ENCODE measurements at regions not wholly inside any gene's neighbourhood (a gene's known extent, or its start where the extent isn't known, plus 50 kb on each side); places are given as distances from the start of the nearest gene placed in this dataset.
"Not testable (repeated sequence)": the region's sequence is repeated elsewhere in the genome, so short reads cannot be mapped to it uniquely, and the experiment has no call there.

DNA sequence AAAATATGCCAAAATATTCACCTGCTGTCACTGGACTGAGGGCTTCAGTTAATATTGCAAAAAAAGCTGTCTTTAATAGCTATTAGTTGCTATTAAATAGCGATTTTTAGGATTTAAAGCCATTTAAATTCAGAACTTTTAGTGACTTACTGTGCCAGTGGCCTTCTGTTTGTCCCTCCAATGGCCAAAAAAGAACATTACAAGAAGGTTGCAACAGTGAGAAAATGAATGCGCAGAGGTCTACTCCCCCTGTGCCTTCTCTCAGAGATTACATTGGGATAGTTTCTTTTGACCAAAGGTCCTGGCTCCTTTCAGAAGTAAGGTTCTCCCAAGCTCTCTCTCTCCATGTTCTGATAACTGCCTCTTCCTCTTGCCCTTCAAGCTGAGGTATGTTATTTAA lies 930.3 kb upstream of the ARRDC3 start:
- Mint-ChIP-seq H3K9me3 (no peaks in the 10 kb centered on the region), H3K4me3 (no peak overlapping the region)
- intact Hi-C loops (cut with micrococcal nuclease) = no loop called here

DNA sequence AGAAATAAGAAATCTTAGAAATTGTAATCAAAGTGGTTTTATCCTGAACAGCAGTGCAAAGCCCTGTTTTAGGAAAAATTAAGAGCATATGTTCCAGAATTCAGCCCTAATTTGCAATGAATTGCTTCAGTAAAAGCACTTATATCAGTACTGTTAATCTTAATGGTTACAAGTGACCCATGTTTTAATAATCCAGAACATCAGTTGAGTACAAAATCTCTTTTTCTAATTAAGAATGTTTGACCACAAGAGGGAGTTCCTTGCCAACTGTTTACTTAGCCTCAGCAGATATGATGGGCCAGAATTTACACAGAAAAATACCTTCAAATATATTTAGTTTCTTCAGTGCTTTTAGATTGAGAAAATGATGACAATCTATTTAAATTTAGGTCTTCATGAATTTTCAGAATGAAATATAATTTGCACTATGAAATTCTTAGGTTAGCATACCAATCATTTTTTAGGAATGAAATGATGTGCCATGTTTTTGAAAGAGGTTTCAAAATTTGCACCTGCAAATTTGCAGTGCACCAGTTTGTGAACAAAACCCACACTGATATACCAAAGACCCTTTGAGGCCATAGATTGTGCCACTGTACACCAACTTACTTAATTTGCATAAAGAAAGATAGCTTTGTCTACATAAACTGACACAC lies 926.3 kb upstream of the ARRDC3 start:
- Mint-ChIP-seq H3K9me3 (no peaks in the 10 kb centered on the region), H3K27ac (no peak overlapping the region), H3K4me3 (no peak overlapping the region), H3K4me1 (no peaks in the 10 kb centered on the region), H3K36me3 (ENCODE audit: low read depth) (no peaks in the 10 kb centered on the region), H3K27me3 (no peaks in the 10 kb centered on the region)
- DNase-seq = no peak
- intact Hi-C loops (cut with micrococcal nuclease) = no loop called here

More for the DNA sequence above, 930.3 kb upstream of the ARRDC3 start:
- H3K36me3 Mint-ChIP-seq (ENCODE audit: low read depth) = no peaks in the 10 kb centered on the region
- H3K27ac Mint-ChIP-seq = no peak overlapping the region
- H3K4me1 Mint-ChIP-seq = no peaks in the 10 kb centered on the region
- no peak for DNase-seq
- H3K27me3 Mint-ChIP-seq = no peaks in the 10 kb centered on the region

DNA sequence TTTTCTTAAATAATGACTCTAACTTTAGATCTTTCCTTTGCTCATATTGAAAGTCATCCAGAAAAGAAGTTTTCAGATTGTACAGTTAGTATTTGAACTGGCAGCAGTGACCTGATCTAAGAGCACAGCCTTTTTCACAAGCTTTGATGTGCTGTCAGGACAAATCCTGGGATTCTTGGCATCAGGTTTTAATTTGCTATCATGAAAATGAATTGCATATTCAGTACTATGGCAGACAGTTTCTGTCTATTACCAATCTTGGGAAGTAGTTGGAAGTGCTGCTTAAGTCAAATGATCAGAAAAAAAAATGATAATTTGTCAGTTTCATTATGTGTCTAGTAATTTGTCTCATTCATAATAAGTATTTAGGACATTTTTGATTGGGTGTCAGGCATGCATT lies 925.6 kb upstream of the ARRDC3 start:
- no peaks in the 10 kb centered on the region for H3K4me1 Mint-ChIP-seq
- H3K27ac Mint-ChIP-seq = no peak overlapping the region
- no peaks in the 10 kb centered on the region for H3K36me3 Mint-ChIP-seq (ENCODE audit: low read depth)
- H3K9me3 Mint-ChIP-seq = no peaks in the 10 kb centered on the region
- H3K4me3 Mint-ChIP-seq = no peak overlapping the region
- intact Hi-C loops (cut with micrococcal nuclease) = no loop called here
- no peak for DNase-seq
- no peaks in the 10 kb centered on the region for H3K27me3 Mint-ChIP-seq

DNA sequence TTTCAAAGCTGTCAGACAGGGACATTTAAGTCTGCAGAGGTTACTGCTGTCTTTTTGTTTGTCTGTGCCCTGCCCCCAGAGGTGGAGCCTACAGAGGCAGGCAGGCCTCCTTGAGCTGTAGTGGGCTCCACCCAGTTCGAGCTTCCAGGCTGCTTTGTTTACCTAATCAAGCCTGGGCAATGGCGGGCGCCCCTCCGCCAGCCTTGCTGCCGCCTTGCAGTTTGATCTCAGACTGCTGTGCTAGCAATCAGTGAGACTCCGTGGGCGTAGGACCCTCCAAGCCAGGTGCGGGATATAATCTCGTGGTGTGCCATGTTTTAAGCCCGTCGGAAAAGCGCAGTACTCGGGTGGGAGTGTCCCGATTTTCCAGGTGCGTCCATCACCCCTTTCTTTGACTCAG lies 919.2 kb upstream of the ARRDC3 start:
- H3K27ac Mint-ChIP-seq; H3K4me3 Mint-ChIP-seq; DNase-seq; H3K27me3 Mint-ChIP-seq; H3K36me3 Mint-ChIP-seq (ENCODE audit: low read depth); H3K4me1 Mint-ChIP-seq; intact Hi-C loops (cut with micrococcal nuclease); H3K9me3 Mint-ChIP-seq: not testable (repeated sequence)

DNA sequence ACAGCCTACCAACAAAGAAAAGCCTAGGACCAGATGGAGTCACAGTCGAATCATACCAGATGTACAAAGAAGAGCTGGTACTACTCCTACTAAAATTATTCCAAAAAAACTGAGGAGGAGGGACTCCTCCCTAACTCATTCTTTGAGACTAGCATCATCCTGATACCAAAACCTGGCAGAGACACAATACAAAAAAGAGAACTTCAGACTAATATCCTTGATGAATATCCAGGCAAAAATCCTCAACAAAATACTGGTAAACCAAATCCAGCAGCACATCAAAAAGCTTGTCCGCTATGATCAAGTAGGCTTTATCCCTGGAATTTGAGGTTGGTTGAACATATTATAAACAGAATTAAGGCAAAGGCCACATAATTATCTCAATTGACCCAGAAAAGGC lies 900.4 kb upstream of the ARRDC3 start:
- H3K27me3 Mint-ChIP-seq = no peaks in the 10 kb centered on the region
- H3K4me1 Mint-ChIP-seq = no peaks in the 10 kb centered on the region
- DNase-seq = no peak
- intact Hi-C loops (cut with micrococcal nuclease) = no loop called here
- H3K36me3 Mint-ChIP-seq (ENCODE audit: low read depth) = no peaks in the 10 kb centered on the region
- no peak overlapping the region for H3K4me3 Mint-ChIP-seq
- H3K9me3 Mint-ChIP-seq = peaks cover 16% of the 10 kb centered on the region
- H3K27ac Mint-ChIP-seq = no peak overlapping the region

DNA sequence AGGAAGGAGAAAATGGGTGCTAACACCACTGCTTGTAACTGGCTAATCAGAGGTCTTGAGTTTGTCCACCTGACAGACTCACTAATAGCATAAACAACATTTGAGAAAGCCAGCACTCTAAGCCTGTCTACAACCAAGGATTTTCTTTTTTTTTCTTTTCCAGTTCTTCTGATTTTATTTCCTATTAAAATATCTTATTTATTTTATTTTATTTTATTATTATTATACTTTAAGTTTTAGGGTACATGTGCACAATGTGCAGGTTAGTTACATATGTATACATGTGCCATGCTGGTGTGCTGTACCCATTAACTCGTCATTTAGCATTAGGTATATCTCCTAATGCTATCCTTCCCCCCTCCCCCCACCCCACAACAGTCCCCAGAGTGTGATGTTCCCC lies 888.6 kb upstream of the ARRDC3 start:
- intact Hi-C loops (cut with micrococcal nuclease); H3K27ac Mint-ChIP-seq; H3K4me3 Mint-ChIP-seq; H3K4me1 Mint-ChIP-seq; H3K9me3 Mint-ChIP-seq; DNase-seq; H3K27me3 Mint-ChIP-seq; H3K36me3 Mint-ChIP-seq (ENCODE audit: low read depth): not testable (repeated sequence)

DNA sequence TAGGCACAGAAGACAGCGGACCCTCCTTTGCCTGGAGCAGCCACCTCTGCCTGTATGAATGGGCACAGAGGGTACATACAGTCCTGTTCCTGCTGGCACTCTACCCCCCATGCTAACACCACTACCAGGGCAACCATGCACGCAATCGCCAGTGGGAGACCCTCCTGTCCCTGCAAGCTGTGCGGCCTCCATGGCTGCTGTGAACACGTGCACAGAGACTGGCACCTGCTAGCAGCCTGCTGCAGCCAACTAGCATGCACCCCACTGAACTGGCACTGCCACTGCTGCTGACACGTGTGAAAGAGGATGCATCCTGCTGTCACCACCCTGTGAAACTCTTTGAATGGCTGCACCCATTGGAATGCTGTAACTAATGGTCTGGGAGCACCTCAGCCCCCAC lies 885.2 kb upstream of the ARRDC3 start:
- Mint-ChIP-seq H3K4me1 (no peaks in the 10 kb centered on the region), H3K4me3 (no peak overlapping the region), H3K27me3 (no peaks in the 10 kb centered on the region), H3K27ac (no peak overlapping the region), H3K36me3 (ENCODE audit: low read depth) (no peaks in the 10 kb centered on the region), H3K9me3 (no peaks in the 10 kb centered on the region)
- no peak for DNase-seq
- intact Hi-C loops (cut with micrococcal nuclease) = no loop called here

DNA sequence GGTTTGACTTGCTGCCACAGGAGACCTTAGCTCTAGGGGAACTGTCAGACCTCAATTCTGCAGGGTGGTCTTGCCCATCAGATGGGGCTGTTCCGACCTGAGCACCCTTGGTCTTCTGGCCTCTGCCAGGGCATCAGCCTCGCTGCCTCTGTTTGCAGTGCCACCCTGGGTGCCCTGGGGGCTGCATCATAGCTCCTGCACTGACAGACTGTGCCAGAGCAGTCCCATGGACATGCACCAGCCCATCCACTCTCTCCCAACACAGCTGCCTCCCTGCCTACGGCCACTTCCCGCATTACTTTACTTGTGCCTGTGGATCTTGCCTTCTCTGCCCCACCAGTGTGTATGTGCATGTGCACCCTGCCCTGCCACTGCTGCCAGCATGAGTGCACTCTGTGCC lies 884.7 kb upstream of the ARRDC3 start:
- no peak overlapping the region for H3K27ac Mint-ChIP-seq
- intact Hi-C loops (cut with micrococcal nuclease) = no loop called here
- no peaks in the 10 kb centered on the region for H3K36me3 Mint-ChIP-seq (ENCODE audit: low read depth)

DNA sequence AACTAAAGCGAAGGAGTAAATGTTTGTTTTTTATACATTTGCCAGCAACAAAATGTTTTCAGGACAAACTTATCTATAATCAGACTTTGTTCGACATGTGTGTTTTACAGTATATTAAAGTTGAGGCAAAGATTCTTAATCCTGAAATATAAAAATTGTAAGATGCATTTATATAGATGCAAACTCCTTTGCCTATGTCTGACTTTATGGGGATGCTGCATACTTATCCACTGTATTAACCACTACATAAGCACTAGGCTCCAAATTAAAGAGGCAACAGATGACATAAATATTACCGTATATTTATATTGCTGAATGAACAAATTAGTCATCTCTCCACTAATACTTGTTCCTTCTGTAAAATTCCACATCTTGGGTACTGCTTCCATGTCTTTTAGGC lies 882.7 kb upstream of the ARRDC3 start:
- Mint-ChIP-seq H3K9me3 (no peaks in the 10 kb centered on the region), H3K27ac (no peak overlapping the region), H3K4me3 (no peak overlapping the region), H3K27me3 (no peaks in the 10 kb centered on the region), H3K4me1 (no peaks in the 10 kb centered on the region), H3K36me3 (ENCODE audit: low read depth) (no peaks in the 10 kb centered on the region)
- intact Hi-C loops (cut with micrococcal nuclease) = no loop called here
- no peak for DNase-seq

More for the DNA sequence above, 884.7 kb upstream of the ARRDC3 start:
- no peaks in the 10 kb centered on the region for H3K27me3 Mint-ChIP-seq
- no peak overlapping the region for H3K4me3 Mint-ChIP-seq
- H3K4me1 Mint-ChIP-seq = no peaks in the 10 kb centered on the region
- no peaks in the 10 kb centered on the region for H3K9me3 Mint-ChIP-seq
- DNase-seq = no peak

DNA sequence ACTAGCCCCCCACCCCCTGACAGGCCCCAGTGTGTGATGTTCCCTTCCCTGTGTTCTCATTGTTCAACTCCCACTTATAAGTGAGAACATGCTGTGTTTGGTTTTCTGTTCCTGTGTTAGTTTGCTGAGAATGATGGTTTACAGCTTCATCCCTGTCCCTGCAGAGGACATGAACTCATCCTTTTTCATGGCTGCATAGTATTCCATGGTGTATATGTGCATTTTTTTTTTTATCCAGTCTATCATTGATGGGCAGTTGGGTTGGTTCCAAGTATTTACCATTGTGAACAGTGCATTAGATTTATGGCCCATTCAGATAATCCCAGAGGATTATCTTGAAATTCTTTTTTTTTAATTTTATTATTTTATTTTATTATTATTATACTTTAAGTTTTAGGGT lies 872.5 kb upstream of the ARRDC3 start:
- H3K4me1 Mint-ChIP-seq; H3K27me3 Mint-ChIP-seq; H3K4me3 Mint-ChIP-seq; H3K9me3 Mint-ChIP-seq; H3K27ac Mint-ChIP-seq; intact Hi-C loops (cut with micrococcal nuclease); H3K36me3 Mint-ChIP-seq (ENCODE audit: low read depth); DNase-seq: not testable (repeated sequence)

DNA sequence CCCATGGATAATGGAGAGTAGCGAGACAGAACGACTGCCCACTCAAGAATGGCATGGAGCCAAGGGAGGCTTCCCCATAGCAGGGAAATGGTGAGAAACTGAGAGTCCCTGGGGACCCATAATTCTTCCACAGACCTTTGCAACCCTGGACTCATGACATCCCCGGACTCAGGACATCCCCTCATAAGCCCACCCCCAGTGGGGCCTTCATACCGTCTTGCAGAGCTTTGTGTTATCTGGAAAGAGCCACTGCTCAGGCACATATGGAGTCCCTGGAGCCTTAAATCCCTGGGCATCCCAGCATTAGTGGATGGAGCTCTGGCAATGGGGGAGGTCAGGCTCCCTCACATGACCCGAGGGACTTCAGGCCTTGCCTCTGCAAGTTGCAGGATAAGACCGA lies 865.4 kb upstream of the ARRDC3 start:
- DNase-seq = no peak
- Mint-ChIP-seq H3K27ac (no peak overlapping the region), H3K9me3 (peaks cover 9% of the 10 kb centered on the region), H3K4me3 (no peak overlapping the region), H3K36me3 (ENCODE audit: low read depth) (no peaks in the 10 kb centered on the region), H3K27me3 (no peaks in the 10 kb centered on the region), H3K4me1 (no peaks in the 10 kb centered on the region)
- intact Hi-C loops (cut with micrococcal nuclease) = no loop called here

DNA sequence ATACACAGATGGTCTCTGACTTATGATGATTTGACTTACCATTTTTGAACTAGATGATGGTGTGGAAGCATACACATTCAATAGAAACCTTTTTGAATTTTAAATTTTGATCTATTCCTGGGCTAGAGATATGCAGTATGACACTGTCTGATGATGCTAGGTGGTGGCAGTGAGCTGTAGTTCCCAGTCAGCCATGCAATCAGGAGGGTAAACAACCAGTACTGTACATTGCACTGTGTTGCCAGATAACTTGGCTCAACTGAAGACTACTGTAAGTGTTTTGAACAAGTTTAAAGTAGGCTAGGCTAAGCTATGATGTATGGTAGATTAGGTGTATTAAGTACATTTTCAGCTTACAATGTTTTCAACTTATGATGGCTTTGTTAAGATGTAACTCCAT lies 859.1 kb upstream of the ARRDC3 start:
- Mint-ChIP-seq H3K27ac (no peak overlapping the region), H3K9me3 (no peaks in the 10 kb centered on the region), H3K4me1 (no peaks in the 10 kb centered on the region), H3K27me3 (no peaks in the 10 kb centered on the region), H3K4me3 (no peak overlapping the region), H3K36me3 (ENCODE audit: low read depth) (no peaks in the 10 kb centered on the region)
- intact Hi-C loops (cut with micrococcal nuclease) = no loop called here
- DNase-seq = no peak

DNA sequence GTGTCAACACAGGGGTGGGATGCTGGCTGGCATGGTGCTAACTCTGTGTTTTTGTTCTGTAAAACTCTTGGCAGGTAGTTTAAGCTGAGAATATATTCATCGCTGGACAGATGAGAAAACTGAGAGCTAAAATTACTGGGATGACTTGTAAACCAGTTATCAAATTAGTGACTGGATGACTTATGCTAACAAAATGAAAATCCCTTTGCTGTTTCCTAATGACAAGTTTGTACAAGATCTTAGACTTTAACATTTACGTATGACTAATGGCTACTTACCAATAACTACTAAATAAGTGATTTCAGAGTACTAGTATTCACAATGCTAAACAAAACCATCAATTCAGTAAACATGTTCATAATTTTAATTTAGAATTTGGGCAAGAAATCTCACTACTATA lies 854.8 kb upstream of the ARRDC3 start:
- no peak overlapping the region for H3K4me3 Mint-ChIP-seq
- intact Hi-C loops (cut with micrococcal nuclease) = no loop called here
- DNase-seq = no peak
- no peak overlapping the region for H3K27ac Mint-ChIP-seq
- H3K9me3 Mint-ChIP-seq = no peaks in the 10 kb centered on the region
- H3K4me1 Mint-ChIP-seq = no peaks in the 10 kb centered on the region
- H3K27me3 Mint-ChIP-seq = no peaks in the 10 kb centered on the region
- H3K36me3 Mint-ChIP-seq (ENCODE audit: low read depth) = no peaks in the 10 kb centered on the region

DNA sequence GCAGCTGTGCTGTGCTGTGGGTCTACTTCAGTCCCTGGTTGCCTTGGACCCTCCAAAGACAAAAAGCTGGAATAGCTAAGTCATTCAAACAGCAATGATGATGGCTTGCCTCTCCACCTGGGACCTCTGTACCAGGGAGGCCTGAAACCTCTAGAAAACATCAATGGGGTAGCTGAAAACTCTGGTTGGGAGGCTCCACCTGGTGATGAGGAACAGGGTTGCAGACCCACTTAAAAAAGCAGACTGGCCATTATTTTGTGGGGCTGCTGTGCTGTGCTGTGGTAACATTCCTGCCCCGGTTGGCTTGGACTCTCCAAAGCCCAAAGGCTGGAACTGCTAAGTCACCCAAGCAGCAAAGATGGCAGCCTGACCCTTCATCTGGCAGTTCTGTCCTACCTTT lies 839.3 kb upstream of the ARRDC3 start:
- peaks cover 5% of the 10 kb centered on the region for H3K9me3 Mint-ChIP-seq
- intact Hi-C loops (cut with micrococcal nuclease) = no loop called here
- H3K27me3 Mint-ChIP-seq = no peaks in the 10 kb centered on the region
- H3K36me3 Mint-ChIP-seq (ENCODE audit: low read depth) = no peaks in the 10 kb centered on the region
- DNase-seq = no peak
- H3K4me1 Mint-ChIP-seq = no peaks in the 10 kb centered on the region
- no peak overlapping the region for H3K4me3 Mint-ChIP-seq
- no peak overlapping the region for H3K27ac Mint-ChIP-seq

DNA sequence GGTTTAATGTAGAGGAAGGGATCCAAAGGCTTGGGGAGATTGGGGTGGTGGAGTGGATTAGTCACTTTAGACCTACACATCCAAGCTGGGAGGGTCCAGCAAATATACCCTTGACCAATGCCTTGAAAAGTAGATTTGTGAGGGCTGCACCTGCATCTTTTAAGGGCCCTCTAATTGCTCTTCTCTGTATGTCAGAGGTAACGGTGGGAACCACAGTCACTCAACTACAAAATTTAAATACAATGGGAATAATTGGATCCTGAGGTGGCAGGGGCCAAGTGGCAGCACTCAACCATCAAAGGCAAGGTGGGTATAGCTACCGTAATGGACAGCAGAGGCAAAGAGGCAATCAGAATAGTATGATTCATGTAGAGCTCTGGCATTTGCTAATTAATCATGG lies 833.7 kb upstream of the ARRDC3 start:
- H3K36me3 Mint-ChIP-seq (ENCODE audit: low read depth); H3K4me3 Mint-ChIP-seq; H3K4me1 Mint-ChIP-seq; H3K27ac Mint-ChIP-seq; H3K9me3 Mint-ChIP-seq; intact Hi-C loops (cut with micrococcal nuclease); DNase-seq; H3K27me3 Mint-ChIP-seq: not testable (repeated sequence)

Measured in activated CD4-positive, alpha-beta T cell treated with anti-CD3 and anti-CD28 coated beads, Interleukin-2, amount 10 ng/mL, durations not matched to agents 24 days and 14 days (primary cell).